H1 (cell line): ENCODE measurements at regions not wholly inside any gene's neighbourhood (a gene's known extent, or its start where the extent isn't known, plus 50 kb on each side); places are given as distances from the start of the nearest gene placed in this dataset.

Source experiments
- CTCF ChIA-PET: fragments of 300-600 bp; sonication (Branson Sonifier 250); formaldehyde crosslinking; loops from one replicate; lab custom pipeline; 2021; ENCODE audit not compliant: partially characterized antibody; lab: Charles Lee
- POLR2A ChIA-PET: fragments of 300-600 bp; sonication (Branson Sonifier 250); formaldehyde crosslinking; loops from one replicate; lab custom pipeline; 2021; ENCODE audit warnings: inconsistent platforms; ENCODE audit not compliant: partially characterized antibody; lab: Charles Lee
- DNase-seq, 2 experiments: peaks; one replicate each; pipeline versions ENCODE4 v3.0.0 to v3.0.0-alpha.2; 2010 to 2022; ENCODE audit warnings: low spot score in 2 of 2, low read depth in 1 of 2, mixed read lengths in 1 of 2
- FAIRE-seq: peaks from 2 replicates; lab custom pipeline; 2011; peaks lifted over from hg19 to GRCh38; lab: Jason Lieb, UNC
- H2AFZ ChIP-seq: 2 replicates; pipeline ENCODE4 v1.8.1; 2012; ENCODE audit warnings: low read length, inconsistent platforms
- H2AK5ac ChIP-seq: 2 replicates; pipeline ENCODE4 v1.6.1; 2013; ENCODE audit warnings: low read depth, low read length
- H2BK120ac ChIP-seq: replicated peaks from 2 replicates; pipeline ENCODE3; 2013; ENCODE audit warnings: low read depth, low read length, inconsistent platforms
- H2BK12ac ChIP-seq: 2 replicates; pipeline ENCODE4 v1.6.1; 2013; ENCODE audit warnings: low read depth, low read length
- H2BK15ac ChIP-seq: 2 replicates; pipeline ENCODE4 v1.6.1; 2013; ENCODE audit warnings: low read length
- H2BK20ac ChIP-seq: 2 replicates; pipeline ENCODE4 v1.6.1; 2013; ENCODE audit warnings: low read length
- H2BK5ac ChIP-seq: 2 replicates; pipeline ENCODE4 v1.6.1; 2013; ENCODE audit warnings: low read depth, low read length
- H3K14ac ChIP-seq: 2 replicates; pipeline ENCODE4 v1.6.1; 2013; ENCODE audit warnings: inconsistent platforms; ENCODE audit not compliant: insufficient read length
- H3K18ac ChIP-seq: 2 replicates; pipeline ENCODE4 v1.6.1; 2013; ENCODE audit warnings: low read length; ENCODE audit errors: extremely low read depth
- H3K23ac ChIP-seq: 2 replicates; pipeline ENCODE4 v1.6.1; 2013; ENCODE audit warnings: inconsistent platforms; ENCODE audit not compliant: insufficient read length
- H3K23me2 ChIP-seq: 2 replicates; pipeline ENCODE4 v1.6.1; 2013; ENCODE audit warnings: low read depth, low read length
- H3K27ac ChIP-seq: 2 replicates; pipeline ENCODE4 v1.6.1; 2011; ENCODE audit warnings: low read depth, low read length, inconsistent platforms
- H3K27me3 ChIP-seq, 4 experiments: replicated peaks in 1 of 4; 1 replicate in 1 of 4; 2 replicates in 3 of 4; pipeline versions ENCODE4 v1.6.1 to v1.8.1; 2011 to 2013; ENCODE audit warnings: low read length in 3 of 4, mild to moderate bottlenecking in 3 of 4, inconsistent platforms in 2 of 4, mixed read lengths in 2 of 4, moderate library complexity in 1 of 4; ENCODE audit not compliant: control insufficient read depth in 3 of 4, insufficient read depth in 3 of 4; ENCODE audit errors: extremely low read depth in 1 of 4
- H3K36me3 ChIP-seq, 4 experiments: 2 replicates each; pipeline versions ENCODE4 v1.6.1 to v1.8.1; 2011 to 2013; ENCODE audit warnings: mild to moderate bottlenecking in 4 of 4, low read length in 3 of 4, moderate library complexity in 2 of 4, control low read depth in 1 of 4, inconsistent platforms in 1 of 4; ENCODE audit not compliant: insufficient read depth in 4 of 4, control insufficient read depth in 2 of 4
- H3K4ac ChIP-seq: replicated peaks from 2 replicates; pipeline ENCODE3; 2013; ENCODE audit warnings: low read length, low read depth, mixed read lengths, inconsistent platforms; ENCODE audit not compliant: insufficient read length
- H3K4me1 ChIP-seq, 4 experiments: replicated peaks in 1 of 4; 1 replicate in 1 of 4; 2 replicates in 3 of 4; pipeline versions ENCODE4 v1.6.1 to v1.8.1; 2011 to 2013; ENCODE audit warnings: low read length in 3 of 4, inconsistent platforms in 2 of 4, mixed read lengths in 1 of 4; ENCODE audit not compliant: insufficient read depth in 4 of 4, control insufficient read depth in 3 of 4
- H3K4me2 ChIP-seq, 2 experiments: 2 replicates each; pipeline versions ENCODE4 v1.6.1 to v1.8.1; 2011 to 2013; ENCODE audit warnings: low read depth in 2 of 2, low read length in 2 of 2, control low read depth in 1 of 2, inconsistent platforms in 1 of 2, mild to moderate bottlenecking in 1 of 2; ENCODE audit not compliant: insufficient read depth in 1 of 2
- H3K4me3 ChIP-seq, 4 experiments: fragments of 200-600, 300-600 bp in 1 of 4; sonication (generic), shearing (Covaris generic), sonication (Bioruptor Twin) in 1 of 4; 2 replicates each; pipeline versions ENCODE4 v1.5.1 to v1.8.1; 2011 to 2016; ENCODE audit warnings: low read length in 4 of 4, low read depth in 3 of 4, control low read depth in 2 of 4, inconsistent platforms in 2 of 4, mild to moderate bottlenecking in 2 of 4, mixed read lengths in 1 of 4, moderate library complexity in 1 of 4; ENCODE audit not compliant: insufficient read depth in 2 of 4; ENCODE audit errors: extremely low read depth in 1 of 4
- H3K56ac ChIP-seq: replicated peaks from 2 replicates; pipeline ENCODE3; 2013; ENCODE audit warnings: low read depth, mild to moderate bottlenecking, mixed read lengths, low read length, inconsistent platforms; ENCODE audit not compliant: insufficient read length
- H3K79me1 ChIP-seq: 2 replicates; pipeline ENCODE4 v1.6.1; 2013; ENCODE audit warnings: low read depth, low read length, control low read depth
- H3K79me2 ChIP-seq, 2 experiments: 2 replicates each; pipeline versions ENCODE4 v1.6.1 to v1.8.1; 2012 to 2013; ENCODE audit warnings: low read length in 2 of 2, mild to moderate bottlenecking in 2 of 2, inconsistent platforms in 1 of 2; ENCODE audit not compliant: insufficient read depth in 2 of 2, control insufficient read depth in 1 of 2
- H3K9ac ChIP-seq, 4 experiments: replicated peaks in 1 of 4; 1 replicate in 1 of 4; 2 replicates in 3 of 4; pipeline versions ENCODE4 v1.6.1 to v1.8.1; 2011 to 2013; ENCODE audit warnings: low read depth in 3 of 4, low read length in 3 of 4, control low read depth in 2 of 4, mild to moderate bottlenecking in 2 of 4, moderate library complexity in 2 of 4, inconsistent platforms in 1 of 4; ENCODE audit errors: extremely low read depth in 1 of 4
- H3K9me3 ChIP-seq, 2 experiments: 2 replicates each; pipeline versions ENCODE4 v1.6.1 to v1.8.1; 2012 to 2013; ENCODE audit warnings: mild to moderate bottlenecking in 2 of 2, moderate library complexity in 2 of 2, control low read depth in 1 of 2, inconsistent platforms in 1 of 2, low read depth in 1 of 2, low read length in 1 of 2, mixed read lengths in 1 of 2; ENCODE audit not compliant: insufficient read depth in 2 of 2
- H4K20me1 ChIP-seq, 2 experiments: replicated peaks in 1 of 2; 2 replicates each; pipeline versions ENCODE3 to v1.8.1; 2011 to 2013; ENCODE audit warnings: inconsistent platforms in 2 of 2, low read length in 2 of 2, mild to moderate bottlenecking in 1 of 2; ENCODE audit not compliant: insufficient read depth in 2 of 2, control insufficient read depth in 1 of 2
- H4K5ac ChIP-seq: 2 replicates; pipeline ENCODE4 v1.6.1; 2013; ENCODE audit warnings: low read length, low read depth, mixed read lengths, inconsistent platforms; ENCODE audit not compliant: insufficient read length
- H4K8ac ChIP-seq: 2 replicates; pipeline ENCODE4 v1.8.0; 2013; ENCODE audit warnings: mild to moderate bottlenecking, moderate library complexity, low read length, inconsistent platforms; ENCODE audit not compliant: insufficient read depth; ENCODE audit errors: extremely low read depth
- H4K91ac ChIP-seq: replicated peaks from 2 replicates; pipeline ENCODE3; 2013; ENCODE audit warnings: low read length, mixed read lengths, inconsistent platforms; ENCODE audit not compliant: insufficient read length
- RXRA ChIP-seq: IDR thresholded peaks from 2 replicates; pipeline ENCODE4 v1.6.1; 2011; ENCODE audit warnings: low read depth, mild to moderate bottlenecking, low read length, moderate library complexity; ENCODE audit not compliant: insufficient read depth
- TCF12 ChIP-seq: IDR thresholded peaks from 2 replicates; pipeline ENCODE4 v1.6.1; 2011; ENCODE audit warnings: low read depth, mild to moderate bottlenecking, low read length
- WGBS, 2 experiments: shearing (Covaris generic) in 1 of 2; methylation state at CpG; one replicate each; pipeline versions ENCODE4 v1.1.6 to v1.1.7; 2013 to 2015; ENCODE audit warnings: low lambda C conversion rate in 2 of 2, mixed read lengths in 2 of 2, inconsistent platforms in 1 of 2, low coverage in 1 of 2, missing lambda C conversion rate in 1 of 2; ENCODE audit not compliant: insufficient replicate concordance in 2 of 2, insufficient coverage in 1 of 2, insufficient read length in 1 of 2; ENCODE audit errors: extremely low coverage in 1 of 2, missing lambda C conversion rate in 1 of 2; 5-methylcytosine and 5-hydroxymethylcytosine counted together

DNA sequence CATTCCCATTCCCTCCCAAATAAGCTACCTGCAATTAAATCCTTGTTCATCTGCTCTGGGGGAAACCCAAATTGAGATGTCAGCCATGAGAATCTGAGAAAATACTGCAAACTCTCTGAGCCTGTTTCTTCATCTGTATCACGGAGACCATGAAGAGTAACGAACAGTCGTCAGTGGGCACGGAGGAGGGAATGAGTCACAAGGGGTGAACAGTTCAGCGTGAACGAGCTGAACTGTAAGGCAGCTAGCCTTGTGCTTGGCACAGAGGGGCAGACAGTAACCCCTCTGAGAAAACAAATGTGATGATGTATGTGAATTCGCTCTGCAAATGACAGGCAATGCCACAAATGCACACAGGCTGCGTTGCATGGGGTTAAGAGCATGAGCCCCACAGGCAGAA is 288.7 kb downstream of the FOXO1 start:
- H2BK5ac ChIP-seq: no peak overlapping the region
- no peak overlapping the region for H3K4me3 ChIP-seq
- H3K9me3 ChIP-seq: no peaks in the 10 kb centered on the region; a peak in 1 of 4 replicates
- H2BK15ac ChIP-seq: no peak overlapping the region
- ChIA-PET POLR2A (interaction anchor here (1.4 kb wide), 1 partner anchor 22 kb away, joined by 3 read pairs; no protein-coding TSS in a partner anchor), CTCF (no interaction called here)
- TF ChIP-seq TCF12: no peak
- no peak for TF ChIP-seq RXRA
- no peak overlapping the region for H3K23ac ChIP-seq
- H2BK20ac ChIP-seq: no peak overlapping the region
- no peak for DNase-seq
- H3K27ac ChIP-seq: no peak overlapping the region
- H2BK120ac ChIP-seq: no peak overlapping the region
- H4K91ac ChIP-seq: no peak overlapping the region
- H4K8ac ChIP-seq: no peak overlapping the region
- H3K9ac ChIP-seq: no peak overlapping the region
- no peaks in the 10 kb centered on the region for H3K36me3 ChIP-seq
- no peak overlapping the region for H3K56ac ChIP-seq
- no peak overlapping the region for H4K5ac ChIP-seq
- H2AK5ac ChIP-seq: no peak overlapping the region
- no peaks in the 10 kb centered on the region for H3K27me3 ChIP-seq
- no peaks in the 10 kb centered on the region for H4K20me1 ChIP-seq
- no peak overlapping the region for H3K4ac ChIP-seq
- H2AFZ ChIP-seq: no peak overlapping the region
- no peaks in the 10 kb centered on the region for H3K79me1 ChIP-seq
- FAIRE-seq: no peak
- no peak overlapping the region for H2BK12ac ChIP-seq
- H3K18ac ChIP-seq: no peak overlapping the region
- peaks cover 0 to 7% (median 2%) of the 10 kb centered on the region in 4 experiments; a peak in 5 of 7 replicates for H3K4me1 ChIP-seq
- no peak overlapping the region for H3K4me2 ChIP-seq
- H3K79me2 ChIP-seq: no peaks in the 10 kb centered on the region
- 92% methylated on average over 8 of the region's 8 CpGs; no CpG with 5 or more reads in 1 of the 2 experiments for WGBS, 2 experiments
- H3K14ac ChIP-seq: no peak overlapping the region
- 0 out of 2 replicates have a peak, but pooled peaks cover 1% of the 10 kb centered on the region for H3K23me2 ChIP-seq
